Heart left ventricle (tissue), 13 donors: ENCODE measurements at regions not wholly inside any gene's neighbourhood (a gene's known extent, or its start where the extent isn't known, plus 50 kb on each side); places are given as distances from the start of the nearest gene placed in this dataset.

Experiments used
- CTCF ChIP-seq, 12 donors: fragments of 200-600 bp; sonication (generic) in 4 of 12; IDR thresholded peaks; one replicate each; pipeline versions ENCODE4 v1.5.0 to v1.8.0; 2018 to 2022; ENCODE audit warnings: antibody characterized with exemption in 12 of 12, mild to moderate bottlenecking in 5 of 12
- POLR2A ChIP-seq, 2 donors: fragments of 450-650 bp; IDR thresholded peaks; one replicate each; pipeline ENCODE4 v1.6.1; 2017; ENCODE audit warnings: antibody characterized with exemption in 2 of 2, mild to moderate bottlenecking in 2 of 2, moderate library complexity in 2 of 2
- donor health status: ischemic (EF 13 %, LVEDD 7.1; RV severe dilation, severe dysfunction).
- donor health status: DM: no; HTN: yes; CAD: no.
- donor health status: DM: no; HTN: no; CAD: no.
- donor health status: ischemic (EF 25% LVEDD 6.9; RV normal size, moderate dysfunction).
- donor health status: ischemic (EF 25% LVEDD 5.7; RV mildly dilated, moderate dysfunction).
- donor health status: ischemic (EF 35%, LVEDD 5.7; RV mildly dilated, moderate dysfunction).
- donor health status: nonischemic (EF 11% LVEDD 7.7; RV severe dilation, severe dysfunction).
- donor health status: DM: yes; HTN: yes; CAD: no.
- donor health status: PGD.
- donor health status: ischemic (EF 29% LVEDD 5.4; RV normal size, mild dysfunction).
- donor health status: nonischemic (EF 23%, LVEDD 6.1; RV moderate dilation, normal function).

DNA sequence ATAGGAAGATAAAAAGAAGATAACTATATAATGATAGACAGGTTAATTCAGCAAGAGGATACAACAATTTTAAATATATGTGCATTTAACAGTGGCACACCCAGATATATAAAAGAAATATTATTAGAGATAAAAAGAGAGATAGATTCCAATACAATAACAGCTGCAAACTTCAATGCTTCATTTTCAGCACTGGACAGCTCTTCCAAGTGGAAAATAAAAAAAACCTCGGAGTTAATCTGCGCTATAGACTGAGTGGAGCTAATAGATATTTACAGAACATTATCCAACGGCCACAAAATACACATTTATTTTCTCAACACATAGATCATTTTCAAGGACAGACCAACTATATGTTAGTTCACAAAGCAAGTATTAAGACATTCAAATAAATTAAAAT, 1229.5 kb upstream of the CDH6 start:
- TF ChIP-seq CTCF (IDR thresholded peaks at IDR 0.05) (no peak), POLR2A (IDR thresholded peaks at IDR 0.05) (no peak)
